Middle frontal gyrus (tissue), 1 donor: ENCODE measurements at regions not wholly inside any gene's neighbourhood (a gene's known extent, or its start where the extent isn't known, plus 50 kb on each side); places are given as distances from the start of the nearest gene placed in this dataset.

Experiments
- DNase-seq: peaks from one replicate; pipeline ENCODE4 v3.0.0-alpha.2; 2015; ENCODE audit warnings: low spot score; ENCODE audit errors: extremely low spot score

GRCh38 chr6:143595251-143596036 is 82.3 kb upstream of the PHACTR2 start:
- DNase-seq, result no peak

GRCh38 chr6:143594647-143595046 is 83.1 kb upstream of the PHACTR2 start:
- no peak for DNase-seq

GRCh38 chr6:143592335-143592734 is 80.8 kb upstream of the FUCA2 start:
- DNase-seq, result no peak

- no peak for DNase-seq
Observed at GRCh38 chr6:143591441-143591840, 79.9 kb upstream of the FUCA2 start.

GRCh38 chr6:143589162-143589561 is 77.6 kb upstream of the FUCA2 start:
- no peak for DNase-seq

- no peak for DNase-seq
Observed at GRCh38 chr6:143586557-143586956, 75.0 kb upstream of the FUCA2 start.

GRCh38 chr6:143585716-143586115 is 74.2 kb upstream of the FUCA2 start:
- DNase-seq, result no peak

- DNase-seq, result no peak
Observed at GRCh38 chr6:143585241-143585640, 73.7 kb upstream of the FUCA2 start.

- no peak for DNase-seq
Observed at GRCh38 chr6:143583542-143584327, 72.2 kb upstream of the FUCA2 start.

GRCh38 chr6:143581835-143582480 is 70.4 kb upstream of the FUCA2 start:
- no peak for DNase-seq

GRCh38 chr6:143579703-143580102 is 68.2 kb upstream of the FUCA2 start:
- no peak for DNase-seq

- DNase-seq, result no peak
Observed at GRCh38 chr6:143578054-143578453, 66.5 kb upstream of the FUCA2 start.

GRCh38 chr6:143575901-143576426 is 64.4 kb upstream of the FUCA2 start:
- DNase-seq, result no peak

- peak; percentile 69 for DNase-seq
Observed at GRCh38 chr6:143575440-143575839, 63.9 kb upstream of the FUCA2 start.

GRCh38 chr6:143570147-143570853 is 58.8 kb upstream of the FUCA2 start:
- DNase-seq, result no peak

GRCh38 chr6:143569040-143569439 is 57.5 kb upstream of the FUCA2 start:
- DNase-seq, result no peak

- DNase-seq, result no peak
Observed at GRCh38 chr6:143564484-143565017, 53.0 kb upstream of the FUCA2 start.

- DNase-seq, result no peak
Observed at GRCh38 chr6:143562143-143562542, 50.6 kb upstream of the FUCA2 start.
